Panc1 (cell line): ENCODE measurements at regions not wholly inside any gene's neighbourhood (a gene's known extent, or its start where the extent isn't known, plus 50 kb on each side); places are given as distances from the start of the nearest gene placed in this dataset.
"Not testable (repeated sequence)": the region's sequence is repeated elsewhere in the genome, so short reads cannot be mapped to it uniquely, and the experiment has no call there.

ENCODE experiments used
- ATAC-seq: fragments of 200-7000 bp; cut with Tn5 transposase; 2 replicates; pipeline ENCODE4 v1.9.1; 2020; ENCODE audit warnings: mild to moderate bottlenecking, moderate library complexity
- BruUV-seq: library from RNA; stranded (reverse); fragments of 400-500 nt; replicated peaks from 2 replicates; lab custom pipeline; 2021; lab: Mats Ljungman, UMichigan
- CTCF ChIA-PET: fragments of 300-600 bp; sonication (Branson Sonifier 250); formaldehyde crosslinking; loops from one replicate; lab custom pipeline; 2022; ENCODE audit warnings: antibody characterized with exemption; lab: Charles Lee
- POLR2A ChIA-PET: fragments of 300-600 bp; sonication (Branson Sonifier 250); formaldehyde crosslinking; loops from one replicate; lab custom pipeline; 2022; ENCODE audit warnings: antibody characterized with exemption; lab: Charles Lee
- DNase-seq: peaks from one replicate; pipeline ENCODE4 v3.0.0-alpha.2; 2010; ENCODE audit warnings: low read depth, low spot score
- H3K27ac ChIP-seq: 2 replicates; pipeline ENCODE4 v1.5.1; 2011; ENCODE audit warnings: mild to moderate bottlenecking, low read length, inconsistent platforms
- H3K27me3 ChIP-seq: fragments of 200-500 bp; sonication (Bioruptor generic); 2 replicates; pipeline ENCODE4 v1.6.0; 2014; ENCODE audit warnings: low read length, inconsistent platforms; ENCODE audit not compliant: control insufficient read depth, insufficient read depth
- H3K36me3 ChIP-seq: fragments of 200-500 bp; sonication (Bioruptor generic); 2 replicates; pipeline ENCODE4 v1.5.1; 2014; ENCODE audit warnings: inconsistent platforms, mild to moderate bottlenecking, low read length, moderate library complexity; ENCODE audit not compliant: control insufficient read depth, insufficient read depth
- H3K4me1 ChIP-seq: 2 replicates; pipeline ENCODE4 v1.5.1; 2011; ENCODE audit warnings: inconsistent platforms, mild to moderate bottlenecking, low read length, moderate library complexity; ENCODE audit not compliant: control insufficient read depth, insufficient read depth
- H3K4me3 ChIP-seq, 2 experiments: 2 replicates each; pipeline ENCODE4 v1.5.1; 2011 to 2012; ENCODE audit warnings: low read depth in 2 of 2, low read length in 2 of 2, mild to moderate bottlenecking in 2 of 2, inconsistent platforms in 1 of 2, moderate library complexity in 1 of 2
- H3K9me3 ChIP-seq: fragments of 200-500 bp; sonication (Bioruptor generic); 2 replicates; pipeline ENCODE4 v1.5.1; 2014; ENCODE audit warnings: low read depth, mild to moderate bottlenecking, inconsistent platforms, low read length, moderate library complexity; ENCODE audit not compliant: control insufficient read depth, insufficient read depth
- POLR2AphosphoS5 ChIP-seq: IDR thresholded peaks from 2 replicates; pipeline ENCODE4 v1.6.1; 2012; ENCODE audit warnings: mild to moderate bottlenecking, low read depth, low read length, moderate library complexity
- REST ChIP-seq, 2 experiments: IDR thresholded peaks; 2 replicates each; pipeline ENCODE4 v1.6.1; 2011 to 2012; ENCODE audit warnings: low read depth in 2 of 2, control low read depth in 1 of 2, low read length in 1 of 2, mild to moderate bottlenecking in 1 of 2, moderate library complexity in 1 of 2; ENCODE audit not compliant: insufficient read depth in 1 of 2
- SIN3A ChIP-seq: IDR thresholded peaks from 2 replicates; pipeline ENCODE4 v1.6.1; 2012; ENCODE audit warnings: low read depth, mild to moderate bottlenecking, low read length, moderate library complexity, borderline replicate concordance; ENCODE audit not compliant: insufficient read depth
- TCF7L2 ChIP-seq: IDR thresholded peaks from 2 replicates; pipeline ENCODE4 v1.6.1; 2011; ENCODE audit warnings: mild to moderate bottlenecking, low read depth, low read length, inconsistent platforms
- in situ Hi-C: cut with HindIII; loops from 2 replicates; pipeline ENCODE4 v1.10.0; 2016; ENCODE audit warnings: low sequenced_read_pairs, low pct_unique_long_range_greater_than_20kb
- intact Hi-C: fragments of 100-400 bp; cut with micrococcal nuclease; formaldehyde crosslinking; loops from one replicate; pipeline ENCODE4 v1.10.0; 2022; ENCODE audit not compliant: unreplicated experiment
- TF ChIP-seq, protein P1 (sequence below): fragments of 450-650 bp; IDR thresholded peaks from 2 replicates; pipeline ENCODE4 v1.5.1; 2017; ENCODE audit warnings: mild to moderate bottlenecking

- BruUV-seq, H3K4me3 ChIP-seq, CTCF ChIA-PET, H3K27me3 ChIP-seq, in situ Hi-C loops, DNase-seq, H3K36me3 ChIP-seq, H3K9me3 ChIP-seq, intact Hi-C loops, H3K27ac ChIP-seq, H3K4me1 ChIP-seq, ATAC-seq: not testable (repeated sequence)
- POLR2A ChIA-PET, result interaction anchor here (1.1 kb wide), 1 partner anchor 12 kb away, joined by 3 read pairs; no protein-coding TSS in a partner anchor
Measured at GRCh38 chr3:48101301-48101650, 85.1 kb upstream of the MAP4 start.

DNA sequence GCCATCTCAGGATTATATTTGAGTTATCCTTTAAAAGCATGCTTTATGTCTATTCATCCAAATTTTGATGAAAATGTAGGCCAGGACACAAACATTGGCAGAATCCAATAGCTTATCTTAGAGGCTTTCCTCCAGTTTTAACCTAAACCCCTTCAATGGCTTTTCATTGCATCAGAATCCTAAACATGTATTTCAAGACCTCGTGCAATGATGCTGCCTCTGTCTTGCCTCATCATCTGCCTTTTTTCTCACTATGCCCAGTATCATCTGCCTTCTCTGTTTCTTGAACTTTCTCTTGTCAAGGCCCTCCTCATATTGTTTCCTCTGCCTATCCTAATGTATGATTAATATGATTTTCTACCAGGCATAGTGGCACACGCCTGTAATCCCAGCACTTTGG lies 76.1 kb upstream of the MAP4 start:
- Histone ChIP-seq H3K4me1 (peaks cover 6% of the 10 kb centered on the region; the same call in 1 of the 2 replicates), H3K9me3 (no peaks in the 10 kb centered on the region), H3K36me3 (peaks cover 4% of the 10 kb centered on the region; the same call in 1 of the 2 replicates), H3K27ac (no peak overlapping the region), H3K27me3 (no peaks in the 10 kb centered on the region), H3K4me3 (no peak overlapping the region)
- ChIA-PET POLR2A (no interaction called here), CTCF (no interaction called here)
- no TSS peak for BruUV-seq
- intact Hi-C loops (no loop called here), in situ Hi-C loops (no loop called here)
- no peak for DNase-seq
- no peak for TF ChIP-seq TCF7L2
- no peak for TF ChIP-seq SIN3A
- no peak for TF ChIP-seq POLR2AphosphoS5
- TF ChIP-seq, protein P1, sequence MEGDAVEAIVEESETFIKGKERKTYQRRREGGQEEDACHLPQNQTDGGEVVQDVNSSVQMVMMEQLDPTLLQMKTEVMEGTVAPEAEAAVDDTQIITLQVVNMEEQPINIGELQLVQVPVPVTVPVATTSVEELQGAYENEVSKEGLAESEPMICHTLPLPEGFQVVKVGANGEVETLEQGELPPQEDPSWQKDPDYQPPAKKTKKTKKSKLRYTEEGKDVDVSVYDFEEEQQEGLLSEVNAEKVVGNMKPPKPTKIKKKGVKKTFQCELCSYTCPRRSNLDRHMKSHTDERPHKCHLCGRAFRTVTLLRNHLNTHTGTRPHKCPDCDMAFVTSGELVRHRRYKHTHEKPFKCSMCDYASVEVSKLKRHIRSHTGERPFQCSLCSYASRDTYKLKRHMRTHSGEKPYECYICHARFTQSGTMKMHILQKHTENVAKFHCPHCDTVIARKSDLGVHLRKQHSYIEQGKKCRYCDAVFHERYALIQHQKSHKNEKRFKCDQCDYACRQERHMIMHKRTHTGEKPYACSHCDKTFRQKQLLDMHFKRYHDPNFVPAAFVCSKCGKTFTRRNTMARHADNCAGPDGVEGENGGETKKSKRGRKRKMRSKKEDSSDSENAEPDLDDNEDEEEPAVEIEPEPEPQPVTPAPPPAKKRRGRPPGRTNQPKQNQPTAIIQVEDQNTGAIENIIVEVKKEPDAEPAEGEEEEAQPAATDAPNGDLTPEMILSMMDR, result no peak
- no peak for TF ChIP-seq REST (IDR thresholded peaks at IDR 0.05; ENCODE audit: insufficient read depth in 1 of 2, low read depth in 2 of 2, low read length in 1 of 2)
- ATAC-seq, result no peak

- no peak for TF ChIP-seq TCF7L2
- TF ChIP-seq REST (IDR thresholded peaks at IDR 0.05; ENCODE audit: insufficient read depth in 1 of 2, low read depth in 2 of 2, low read length in 1 of 2), result no peak
- TF ChIP-seq POLR2AphosphoS5, result no peak
- no peak for TF ChIP-seq SIN3A
- TF ChIP-seq, protein P1, result no peak
- DNase-seq (no peak), ATAC-seq (no peak)
- no peaks in the 10 kb centered on the region for H3K27me3 ChIP-seq
- ChIA-PET POLR2A (interaction anchor here (0.7 kb wide), 1 partner anchor 41 kb away, joined by 3 read pairs; no protein-coding TSS in a partner anchor), CTCF (no interaction called here)
- BruUV-seq, result no TSS peak
- H3K36me3 ChIP-seq, result peaks cover 4% of the 10 kb centered on the region; the same call in 1 of the 2 replicates
- H3K4me1 ChIP-seq, result peaks cover 13% of the 10 kb centered on the region
- H3K27ac ChIP-seq, result peak overlapping the region; percentile 82
- intact Hi-C loops (no loop called here), in situ Hi-C loops (no loop called here)
- no peak overlapping the region; a peak in 1 of 4 replicates for H3K4me3 ChIP-seq
- no peaks in the 10 kb centered on the region for H3K9me3 ChIP-seq
Measured at GRCh38 chr3:48090166-48090939, 74.1 kb upstream of the MAP4 start.
